Neural progenitor cell (in vitro differentiated cells): ENCODE measurements at regions not wholly inside any gene's neighbourhood (a gene's known extent, or its start where the extent isn't known, plus 50 kb on each side); places are given as distances from the start of the nearest gene placed in this dataset.

Source experiments
- DNase-seq: peaks from one replicate; pipeline ENCODE4 v3.0.0-alpha.2; 2016; ENCODE audit warnings: low spot score
- H2AFZ ChIP-seq: fragments of 200-600 bp; sonication (generic); replicated peaks from 2 replicates; pipeline ENCODE4 v1.6.1; 2016; ENCODE audit warnings: antibody characterized with exemption
- H3F3A ChIP-seq: fragments of 200-600 bp; sonication (generic); 2 replicates; pipeline ENCODE4 v1.6.1; 2016; ENCODE audit warnings: antibody characterized with exemption, low read depth
- H3K27ac ChIP-seq: fragments of 200-600 bp; sonication (generic); 2 replicates; pipeline ENCODE4 v1.5.1; 2016; ENCODE audit warnings: mild to moderate bottlenecking
- H3K27me3 ChIP-seq: fragments of 200-600 bp; sonication (generic); 2 replicates; pipeline ENCODE4 v1.6.1; 2016; ENCODE audit warnings: mild to moderate bottlenecking, moderate library complexity
- H3K36me3 ChIP-seq: fragments of 200-600 bp; sonication (generic); 2 replicates; pipeline ENCODE4 v1.5.1; 2016
- H3K4me1 ChIP-seq: fragments of 200-600 bp; sonication (generic); 2 replicates; pipeline ENCODE4 v1.6.1; 2016; ENCODE audit warnings: mixed run types
- H3K4me2 ChIP-seq: fragments of 200-600 bp; sonication (generic); 2 replicates; pipeline ENCODE4 v1.6.1; 2016
- H3K4me3 ChIP-seq: fragments of 200-600 bp; sonication (generic); 2 replicates; pipeline ENCODE4 v1.5.1; 2016
- H3K79me2 ChIP-seq: fragments of 200-600 bp; sonication (generic); 2 replicates; pipeline ENCODE4 v1.6.1; 2016; ENCODE audit warnings: low read depth
- H3K9ac ChIP-seq: fragments of 200-600 bp; sonication (generic); 2 replicates; pipeline ENCODE4 v1.6.1; 2016
- H3K9me3 ChIP-seq: fragments of 200-600 bp; sonication (generic); 2 replicates; pipeline ENCODE4 v1.5.1; 2016; ENCODE audit warnings: low read depth
- H4K20me1 ChIP-seq: fragments of 200-600 bp; sonication (generic); 2 replicates; pipeline ENCODE4 v1.6.1; 2016; ENCODE audit warnings: low read depth
- H3K27ac Mint-ChIP-seq: 3 replicates; pipeline ENCODE4 v1.8.0; 2021; ENCODE audit warnings: mixed read lengths
- H3K27me3 Mint-ChIP-seq: 2 replicates; pipeline ENCODE4 v1.8.0; 2022; ENCODE audit warnings: low read depth, mild to moderate bottlenecking, inconsistent platforms, moderate library complexity, mixed read lengths; ENCODE audit not compliant: insufficient read depth
- H3K36me3 Mint-ChIP-seq: 3 replicates; pipeline ENCODE4 v1.8.0; 2021; ENCODE audit warnings: mixed read lengths
- H3K4me1 Mint-ChIP-seq: 3 replicates; pipeline ENCODE4 v1.8.0; 2021; ENCODE audit warnings: mixed read lengths
- H3K4me3 Mint-ChIP-seq: 3 replicates; pipeline ENCODE4 v1.8.0; 2021; ENCODE audit warnings: mild to moderate bottlenecking, moderate library complexity, mixed read lengths
- H3K9me3 Mint-ChIP-seq: 3 replicates; pipeline ENCODE4 v1.8.0; 2020; ENCODE audit warnings: mixed read lengths
- CTCF ChIP-seq: fragments of 200-600 bp; sonication (generic); IDR thresholded peaks from 2 replicates; pipeline ENCODE4 v1.5.1; 2017; ENCODE audit warnings: antibody characterized with exemption, mild to moderate bottlenecking
- EZH2 ChIP-seq: fragments of 200-600 bp; sonication (generic); IDR thresholded peaks from 2 replicates; pipeline ENCODE4 v1.6.1; 2017; ENCODE audit warnings: antibody characterized with exemption, mild to moderate bottlenecking, moderate library complexity
- EZH2phosphoT487 ChIP-seq: fragments of 200-600 bp; sonication (generic); IDR thresholded peaks from 2 replicates; pipeline ENCODE4 v1.6.1; 2017; ENCODE audit warnings: antibody characterized with exemption

GRCh38 chr13:109307027-109307426 lies 479.4 kb downstream of the IRS2 start:
- H3K4me2 ChIP-seq, result no peak overlapping the region
- H3F3A ChIP-seq, result no peaks in the 10 kb centered on the region
- H3K27me3 ChIP-seq, result no peaks in the 10 kb centered on the region
- no peaks in the 10 kb centered on the region for H3K79me2 ChIP-seq
- Mint-ChIP-seq H3K4me1 (no peaks in the 10 kb centered on the region), H3K4me3 (no peak overlapping the region), H3K27me3 (no peaks in the 10 kb centered on the region), H3K9me3 (peaks cover 2% of the 10 kb centered on the region), H3K27ac (no peak overlapping the region), H3K36me3 (no peaks in the 10 kb centered on the region)
- H3K4me1 ChIP-seq, result no peaks in the 10 kb centered on the region
- no peaks in the 10 kb centered on the region for H3K36me3 ChIP-seq
- TF ChIP-seq CTCF (no peak), EZH2phosphoT487 (no peak), EZH2 (no peak)
- H3K9me3 ChIP-seq, result no peaks in the 10 kb centered on the region
- H3K9ac ChIP-seq, result no peak overlapping the region
- H3K27ac ChIP-seq, result no peak overlapping the region
- no peak overlapping the region for H3K4me3 ChIP-seq
- H2AFZ ChIP-seq, result no peak overlapping the region
- no peak for DNase-seq
- no peaks in the 10 kb centered on the region for H4K20me1 ChIP-seq

- H3K4me1 ChIP-seq, result no peaks in the 10 kb centered on the region
- no peaks in the 10 kb centered on the region for H3F3A ChIP-seq
- no peak overlapping the region for H3K4me3 ChIP-seq
- no peaks in the 10 kb centered on the region for H4K20me1 ChIP-seq
- Mint-ChIP-seq H3K27me3 (no peaks in the 10 kb centered on the region), H3K9me3 (no peaks in the 10 kb centered on the region), H3K4me3 (no peak overlapping the region), H3K36me3 (no peaks in the 10 kb centered on the region), H3K4me1 (no peaks in the 10 kb centered on the region), H3K27ac (no peak overlapping the region)
- H3K27ac ChIP-seq, result no peak overlapping the region
- H3K36me3 ChIP-seq, result no peaks in the 10 kb centered on the region
- H3K9me3 ChIP-seq, result no peaks in the 10 kb centered on the region
- DNase-seq, result no peak
- no peaks in the 10 kb centered on the region for H3K27me3 ChIP-seq
- no peak for TF ChIP-seq EZH2
- TF ChIP-seq EZH2phosphoT487, result no peak
- no peak for TF ChIP-seq CTCF
- no peaks in the 10 kb centered on the region for H3K79me2 ChIP-seq
- no peak overlapping the region for H2AFZ ChIP-seq
- H3K9ac ChIP-seq, result no peak overlapping the region
- no peak overlapping the region for H3K4me2 ChIP-seq
These were observed 484.7 kb downstream of the IRS2 start for GRCh38 chr13:109301726-109302125.

GRCh38 chr13:109301276-109301675 lies 485.1 kb downstream of the IRS2 start:
- no peaks in the 10 kb centered on the region for H3K27me3 Mint-ChIP-seq
- no peak overlapping the region for H3K4me3 Mint-ChIP-seq

More at GRCh38 chr13:109301276-109301675, 485.1 kb downstream of the IRS2 start:
- no peak overlapping the region for H2AFZ ChIP-seq
- H4K20me1 ChIP-seq, result no peaks in the 10 kb centered on the region
- Mint-ChIP-seq H3K36me3 (no peaks in the 10 kb centered on the region), H3K4me1 (no peaks in the 10 kb centered on the region), H3K9me3 (no peaks in the 10 kb centered on the region), H3K27ac (no peak overlapping the region)
- H3F3A ChIP-seq, result no peaks in the 10 kb centered on the region
- no peaks in the 10 kb centered on the region for H3K36me3 ChIP-seq
- TF ChIP-seq EZH2phosphoT487 (no peak), CTCF (no peak), EZH2 (no peak)
- H3K9ac ChIP-seq, result no peak overlapping the region
- no peak overlapping the region for H3K4me3 ChIP-seq
- H3K9me3 ChIP-seq, result no peaks in the 10 kb centered on the region
- no peaks in the 10 kb centered on the region for H3K4me1 ChIP-seq
- no peak overlapping the region for H3K27ac ChIP-seq
- no peak for DNase-seq
- H3K4me2 ChIP-seq, result no peak overlapping the region
- H3K27me3 ChIP-seq, result no peaks in the 10 kb centered on the region
- H3K79me2 ChIP-seq, result no peaks in the 10 kb centered on the region
